ENCODE measurements at regions not wholly inside any gene's neighbourhood (a gene's known extent, or its start where the extent isn't known, plus 50 kb on each side); places are given as distances from the start of the nearest gene placed in this dataset.

GRCh38 chr7:25544254-25544653 lies 316.0 kb upstream of the NPVF start:
- TF ChIP-seq CTCF (IDR thresholded peaks at IDR 0.05 in 2 of 3, conservative IDR thresholded peaks at IDR 0.05 in 1 of 3; ENCODE audit: borderline replicate concordance in 1 of 3, insufficient read depth in 1 of 3, low read depth in 2 of 3, low read length in 2 of 3) (no peak), POLR2AphosphoS5 (IDR thresholded peaks at IDR 0.05; ENCODE audit: low read depth, low read length) (no peak), MAX (IDR thresholded peaks at IDR 0.05) (no peak), YY1 (IDR thresholded peaks at IDR 0.05; ENCODE audit: extremely low read depth, insufficient replicate concordance, low read depth, low read length) (no peak), EZH2phosphoT487 (IDR thresholded peaks at IDR 0.05; ENCODE audit: borderline replicate concordance) (no peak), ZFX (IDR thresholded peaks at IDR 0.05) (no peak), ZBTB33 (IDR thresholded peaks at IDR 0.05; ENCODE audit: extremely low read depth, insufficient replicate concordance, low read length) (no peak), SRF (IDR thresholded peaks at IDR 0.05; ENCODE audit: low read depth) (no peak), ATF3 (IDR thresholded peaks at IDR 0.05) (no peak), EZH2 (IDR thresholded peaks at IDR 0.05) (no peak), RAD21 (IDR thresholded peaks at IDR 0.05; ENCODE audit: low read depth) (no peak), TCF7L2 (IDR thresholded peaks at IDR 0.05; ENCODE audit: borderline replicate concordance, extremely low read depth, insufficient read depth, insufficient read length) (no peak), EGR1 (IDR thresholded peaks at IDR 0.05; ENCODE audit: low read depth) (no peak)

Data from HCT116 (cell line).